Right forelimb (tissue), 1 donor: ENCODE measurements at regions not wholly inside any gene's neighbourhood (a gene's known extent, or its start where the extent isn't known, plus 50 kb on each side); places are given as distances from the start of the nearest gene placed in this dataset.
"Not testable (repeated sequence)": the region's sequence is repeated elsewhere in the genome, so short reads cannot be mapped to it uniquely, and the experiment has no call there.

ENCODE experiments used
- DNase-seq: peaks from one replicate; pipeline ENCODE4 v3.0.0-alpha.2; 2018

DNA sequence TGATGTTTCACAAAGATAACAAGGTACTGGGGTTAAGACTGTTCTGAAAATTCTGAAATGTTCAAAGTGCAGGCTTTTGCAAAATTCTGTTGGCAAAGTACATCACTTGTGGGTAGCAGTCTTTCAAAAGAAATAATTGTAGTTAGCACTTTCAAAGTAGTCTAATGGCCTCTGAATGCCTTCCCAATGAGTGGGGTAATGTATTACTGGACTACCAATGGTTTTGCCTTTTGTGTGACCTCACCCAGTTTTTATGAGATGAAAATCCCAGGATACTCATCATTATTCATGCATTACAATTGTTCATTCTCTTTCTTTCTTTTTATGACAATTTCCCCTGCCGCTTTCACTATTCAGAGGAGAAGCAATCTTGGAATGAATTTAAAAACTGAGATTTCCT, 686.1 kb downstream of the GLUD2 start:
- DNase-seq: no peak

DNA sequence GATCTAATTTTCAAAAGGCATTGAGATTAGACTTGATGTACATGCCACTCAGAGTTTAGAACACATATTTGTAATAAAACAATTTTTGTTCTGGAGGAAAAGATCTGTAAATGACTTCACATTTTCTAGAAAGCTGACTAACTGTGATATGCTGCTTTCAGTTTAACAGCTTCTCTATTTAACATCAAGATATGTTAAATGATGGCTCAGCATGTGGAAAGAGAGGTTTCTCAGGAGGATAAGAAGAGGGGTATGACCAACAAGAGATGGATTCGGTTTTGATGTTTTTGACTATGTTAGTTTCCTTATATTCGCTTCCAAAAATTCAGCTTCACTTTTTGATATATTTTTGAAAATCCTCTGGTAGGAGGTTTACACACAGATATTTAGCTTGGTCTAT, 698.7 kb downstream of the GLUD2 start:
- DNase-seq: no peak

DNA sequence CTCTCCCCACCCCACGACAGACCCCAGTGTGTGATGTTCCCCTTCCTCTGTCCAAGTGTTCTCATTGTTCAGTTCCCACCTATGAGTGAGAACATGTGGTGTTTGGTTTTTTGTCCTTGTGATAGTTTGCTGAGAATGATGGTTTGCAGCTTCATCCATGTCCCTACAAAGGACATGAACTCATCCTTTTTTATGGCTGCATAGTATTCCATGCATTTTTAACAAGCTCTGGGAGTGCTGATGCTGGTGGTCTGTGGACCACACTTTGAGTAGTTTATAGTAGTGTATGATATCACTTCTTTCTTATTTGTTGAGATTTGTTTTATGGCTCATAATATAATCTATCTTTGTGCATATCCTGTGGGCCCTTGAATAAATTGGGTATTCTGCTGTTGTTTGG, 706.2 kb downstream of the GLUD2 start:
- DNase-seq: not testable (repeated sequence)

DNA sequence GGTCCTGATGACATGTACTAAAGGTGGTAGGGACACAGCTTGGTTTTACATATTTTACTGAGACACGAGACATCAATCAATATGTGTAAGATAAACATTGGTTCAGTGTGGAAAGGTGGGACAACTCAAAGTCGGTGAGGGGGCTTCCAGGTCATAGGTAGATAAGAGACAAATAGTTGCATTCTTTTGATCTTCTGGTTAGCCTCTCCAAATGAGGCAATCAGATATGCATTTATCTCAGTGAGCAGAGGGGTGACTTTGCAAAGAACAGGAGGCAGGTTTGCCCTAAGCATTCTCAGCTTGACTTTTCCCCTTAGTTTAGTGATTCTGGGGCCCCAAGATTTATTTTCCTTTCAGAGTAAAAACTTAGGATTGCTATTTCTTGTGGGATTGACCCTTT, 706.9 kb downstream of the GLUD2 start:
- no peak for DNase-seq

DNA sequence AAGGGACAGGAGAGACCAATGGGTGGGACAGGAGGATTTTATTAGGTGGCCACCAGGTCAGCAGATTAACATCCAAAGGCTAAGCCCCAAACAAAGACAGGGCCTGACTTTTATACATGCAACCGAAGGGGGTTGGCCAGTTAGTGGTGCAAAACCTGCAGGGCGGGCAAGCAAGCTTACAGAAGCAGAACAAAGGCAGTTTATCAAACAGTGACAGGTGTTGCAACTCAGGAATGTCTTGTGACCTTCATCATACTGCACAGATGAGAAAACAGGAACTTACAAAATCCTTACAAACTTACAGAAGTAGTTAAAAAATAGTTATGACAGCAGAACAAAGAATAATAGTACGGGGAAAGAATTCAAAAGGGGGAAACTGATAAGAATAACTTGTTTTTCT, 708.1 kb downstream of the GLUD2 start:
- no peak for DNase-seq

DNA sequence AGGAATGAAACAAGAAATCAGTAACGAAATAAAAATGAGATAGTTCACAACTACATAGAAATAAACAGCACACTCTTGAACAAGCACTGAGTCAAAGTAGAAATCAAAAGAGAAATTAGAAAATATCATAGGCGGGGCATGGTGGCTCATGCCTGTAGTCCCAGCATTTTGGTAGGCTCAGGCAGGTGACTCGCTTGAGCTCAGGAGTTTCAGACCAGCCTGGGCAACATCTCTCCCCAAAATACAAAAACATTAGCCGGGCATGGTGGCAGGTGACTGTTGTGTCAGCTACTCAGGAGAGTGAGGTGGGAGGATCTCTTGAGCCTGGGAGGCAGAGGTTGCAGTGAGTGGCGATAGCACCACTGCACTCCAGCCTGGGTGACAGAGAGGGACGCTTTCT, 714.4 kb downstream of the GLUD2 start:
- DNase-seq: no peak

DNA sequence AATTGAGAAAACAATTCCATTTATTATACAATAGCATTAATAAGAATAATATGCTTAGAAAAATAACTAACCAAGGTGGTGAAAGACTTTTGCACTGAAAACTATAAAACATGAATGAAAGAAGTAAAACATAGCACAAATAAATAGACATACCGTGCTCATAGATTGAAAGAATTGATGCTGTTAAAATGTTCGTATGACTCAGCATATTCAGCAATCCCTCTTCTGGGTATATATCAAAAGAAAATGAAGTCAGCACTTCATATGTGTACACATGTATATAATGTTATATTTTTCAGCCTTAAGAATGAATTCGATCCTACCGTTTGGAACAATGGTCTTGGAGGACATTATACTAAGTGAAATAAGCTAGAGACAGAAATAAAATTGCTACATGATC, 716.3 kb downstream of the GLUD2 start:
- DNase-seq: no peak

DNA sequence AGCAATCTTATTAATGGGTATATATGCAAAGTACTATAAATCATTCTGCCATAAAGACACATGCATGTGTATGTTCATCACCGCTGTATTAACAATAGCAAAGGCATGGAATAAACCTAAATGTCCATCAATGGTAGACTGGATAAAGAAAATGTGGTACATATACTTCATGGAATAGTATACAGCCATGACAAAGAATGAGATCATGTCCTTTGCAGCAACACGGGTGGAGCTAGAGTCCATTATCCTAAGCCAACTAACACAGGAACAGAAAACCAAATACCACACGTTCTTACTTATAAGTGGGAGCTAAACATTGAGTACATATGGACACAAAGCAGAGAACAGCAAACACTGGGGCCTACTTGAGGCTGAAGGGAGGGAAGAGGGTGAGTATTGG, 720.8 kb downstream of the GLUD2 start:
- not testable (repeated sequence) for DNase-seq

DNA sequence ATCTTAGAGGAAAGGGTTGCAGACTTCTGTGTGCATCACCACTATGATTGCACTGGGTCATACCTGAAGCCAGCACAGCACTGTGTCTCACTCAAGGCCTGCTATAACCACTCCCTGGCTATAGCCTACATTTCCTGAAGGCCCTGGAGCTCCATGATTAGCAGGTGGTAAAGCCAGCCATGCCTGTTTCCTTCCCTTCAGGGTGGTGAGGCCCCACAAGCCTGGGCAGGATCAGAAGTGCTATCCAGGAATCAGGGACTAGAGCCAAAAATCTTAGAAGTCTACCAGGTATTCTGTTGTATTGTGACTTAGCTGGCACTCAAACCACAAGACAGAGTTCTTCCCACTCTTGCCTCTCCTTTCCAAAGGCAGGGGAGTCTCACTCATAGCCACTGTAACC, 734.6 kb downstream of the GLUD2 start:
- no peak for DNase-seq

DNA sequence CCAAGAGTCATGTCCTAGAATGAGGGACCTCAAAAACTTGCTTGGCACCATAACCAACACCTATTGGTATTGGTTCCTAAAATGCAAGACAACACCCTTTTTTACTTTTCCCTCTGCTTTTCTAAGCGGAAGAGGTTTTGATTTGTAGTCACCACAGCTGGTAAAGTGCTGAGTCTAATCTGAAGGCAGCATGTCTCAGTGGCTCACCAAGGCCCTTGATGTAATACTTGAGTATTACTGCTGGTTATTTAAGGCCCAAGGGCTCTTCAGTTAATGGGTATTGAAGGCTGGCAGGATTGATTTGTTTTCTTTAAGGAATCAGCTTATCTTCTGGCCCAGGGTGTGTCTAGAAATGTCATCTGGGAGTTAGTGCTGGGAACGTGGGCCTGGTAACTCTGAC, 735.1 kb downstream of the GLUD2 start:
- DNase-seq: no peak

DNA sequence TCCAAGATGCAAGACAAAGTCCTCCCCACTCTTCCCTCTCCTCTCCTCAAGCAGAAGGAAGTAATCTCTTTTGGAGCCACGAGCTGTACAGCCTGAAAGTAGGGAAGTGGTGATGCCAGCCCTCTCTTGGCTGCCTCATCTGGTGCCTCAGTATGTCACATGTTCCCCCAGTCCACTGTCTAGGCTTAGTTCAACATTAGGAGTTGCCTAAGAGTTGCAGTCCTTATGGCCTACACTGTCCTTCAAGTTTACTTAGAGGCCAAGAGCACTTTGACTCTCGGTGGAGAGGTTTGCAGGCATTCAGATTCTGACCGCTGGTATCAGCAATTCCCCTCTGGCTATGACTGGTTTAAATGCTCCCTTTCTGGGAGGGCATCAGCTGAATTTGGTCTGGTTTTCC, 735.6 kb downstream of the GLUD2 start:
- DNase-seq: no peak

DNA sequence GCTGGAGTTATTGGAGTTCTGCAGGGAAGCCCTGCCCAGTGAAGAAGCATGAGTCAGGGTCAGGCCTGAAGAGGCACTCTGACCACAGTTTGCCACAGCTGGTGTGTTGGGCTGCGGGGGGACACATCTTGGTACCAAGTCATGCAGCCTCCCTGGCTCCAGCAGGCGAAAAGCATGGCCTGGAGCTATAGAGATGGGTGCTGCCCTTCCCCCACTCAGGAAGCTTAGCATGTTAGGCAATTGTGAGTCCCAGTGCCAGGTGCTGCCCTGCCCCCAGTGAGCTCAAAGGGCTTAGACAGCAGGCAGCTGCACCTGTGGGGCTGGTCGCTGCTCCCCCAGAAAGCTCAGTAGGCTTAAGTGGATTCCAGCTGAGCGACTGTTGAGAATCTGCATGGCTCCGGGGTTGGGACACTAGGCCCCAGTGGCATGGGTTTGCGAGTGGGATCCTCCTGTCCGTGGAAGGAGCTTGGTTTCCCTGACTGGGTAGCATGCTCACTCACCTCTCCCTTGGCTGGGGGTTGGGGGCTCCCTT, 755.5 kb downstream of the GLUD2 start:
- DNase-seq: no peak

DNA sequence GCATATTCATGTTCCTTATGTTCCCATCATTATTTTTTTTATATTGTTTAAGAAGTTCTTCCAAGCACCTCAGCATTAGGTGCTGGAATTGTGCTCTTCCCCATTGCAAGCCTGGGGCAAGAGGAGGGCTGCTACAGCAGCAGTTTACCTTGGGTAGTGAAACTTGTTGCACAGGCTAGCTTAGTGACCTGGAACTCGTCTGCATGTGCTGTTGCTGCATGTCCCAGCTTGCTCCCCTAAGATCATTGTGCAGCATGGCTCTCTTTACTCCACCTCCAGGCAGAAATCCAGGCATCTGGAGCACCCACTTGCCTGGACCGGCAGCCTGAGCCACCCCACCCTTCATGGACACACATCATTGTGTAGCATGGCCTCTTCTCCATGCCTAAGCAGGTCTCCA, 776.0 kb downstream of the GLUD2 start:
- DNase-seq: no peak

DNA sequence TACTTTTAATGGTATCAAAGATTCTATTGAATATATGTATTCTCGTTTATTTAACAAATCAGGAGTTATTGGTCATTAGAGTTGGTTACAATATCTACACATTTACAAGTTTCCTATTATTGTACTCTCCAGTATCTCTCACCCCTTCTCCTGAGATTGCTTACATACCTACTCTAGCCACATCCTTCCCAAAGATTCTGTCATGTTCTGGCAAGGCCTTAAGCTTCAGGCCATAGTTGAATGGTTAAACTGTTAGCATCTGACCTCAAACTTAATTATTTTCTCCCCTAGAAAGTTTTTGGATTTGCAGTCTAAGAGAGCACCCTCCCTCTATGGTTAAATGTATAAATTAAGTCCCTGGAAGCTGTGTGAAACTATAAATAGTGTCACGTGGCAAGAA, 784.2 kb downstream of the GLUD2 start:
- DNase-seq: no peak

DNA sequence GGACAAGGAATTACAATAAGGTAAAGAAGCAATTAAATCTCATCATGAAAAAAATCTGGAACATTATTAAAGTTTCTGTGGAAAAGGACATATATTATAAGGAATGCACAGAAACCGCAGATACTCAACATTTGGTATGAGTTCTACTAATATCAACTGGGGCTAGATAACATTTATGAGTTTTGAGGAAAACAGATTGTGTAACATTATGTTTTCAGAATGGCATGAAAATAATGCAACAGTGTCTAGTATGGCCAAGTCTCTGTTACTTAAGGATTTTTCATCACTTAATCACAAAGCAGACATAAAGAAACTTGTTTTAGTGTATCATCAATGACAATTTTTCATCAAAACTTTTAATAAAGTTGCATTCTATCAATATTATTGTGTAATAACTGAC, 785.0 kb downstream of the GLUD2 start:
- DNase-seq: no peak

DNA sequence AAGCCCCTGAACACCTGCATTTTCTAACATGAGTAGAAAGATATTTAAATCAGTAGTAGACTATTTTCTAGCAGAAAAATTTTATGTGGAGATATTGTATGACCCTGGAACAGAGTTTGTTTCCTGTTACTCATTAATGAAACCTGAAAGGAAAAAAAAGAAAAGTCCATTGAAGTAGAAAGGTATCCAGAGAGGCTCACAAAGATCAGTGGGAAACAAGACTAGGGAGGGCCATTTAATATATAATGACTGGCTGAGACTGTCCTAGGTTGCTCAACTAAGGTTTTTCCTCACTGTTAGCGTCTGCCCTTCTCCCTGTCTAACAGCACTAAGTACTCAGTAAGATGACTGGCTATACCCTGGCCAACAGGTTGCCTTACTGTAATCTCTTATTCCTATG, 788.6 kb downstream of the GLUD2 start:
- no peak for DNase-seq

DNA sequence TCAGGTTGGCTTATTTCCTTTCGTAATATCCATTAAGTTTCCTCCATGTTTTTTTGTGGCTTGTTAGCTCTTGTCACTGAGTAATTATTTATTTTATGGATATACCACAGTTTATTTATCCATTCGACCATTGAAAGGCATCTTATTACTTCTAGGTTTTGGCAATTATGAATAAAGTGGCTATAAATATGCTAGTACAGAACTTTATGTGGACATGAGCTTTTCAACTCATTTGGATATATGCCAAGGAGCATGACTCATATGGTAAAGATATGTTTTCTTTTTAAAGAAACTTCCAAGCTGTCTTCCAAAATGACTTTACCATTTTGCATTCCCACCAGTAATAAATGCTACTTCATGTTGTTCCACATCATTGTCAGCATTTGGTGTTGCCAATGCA, 803.6 kb downstream of the GLUD2 start:
- DNase-seq: no peak

DNA sequence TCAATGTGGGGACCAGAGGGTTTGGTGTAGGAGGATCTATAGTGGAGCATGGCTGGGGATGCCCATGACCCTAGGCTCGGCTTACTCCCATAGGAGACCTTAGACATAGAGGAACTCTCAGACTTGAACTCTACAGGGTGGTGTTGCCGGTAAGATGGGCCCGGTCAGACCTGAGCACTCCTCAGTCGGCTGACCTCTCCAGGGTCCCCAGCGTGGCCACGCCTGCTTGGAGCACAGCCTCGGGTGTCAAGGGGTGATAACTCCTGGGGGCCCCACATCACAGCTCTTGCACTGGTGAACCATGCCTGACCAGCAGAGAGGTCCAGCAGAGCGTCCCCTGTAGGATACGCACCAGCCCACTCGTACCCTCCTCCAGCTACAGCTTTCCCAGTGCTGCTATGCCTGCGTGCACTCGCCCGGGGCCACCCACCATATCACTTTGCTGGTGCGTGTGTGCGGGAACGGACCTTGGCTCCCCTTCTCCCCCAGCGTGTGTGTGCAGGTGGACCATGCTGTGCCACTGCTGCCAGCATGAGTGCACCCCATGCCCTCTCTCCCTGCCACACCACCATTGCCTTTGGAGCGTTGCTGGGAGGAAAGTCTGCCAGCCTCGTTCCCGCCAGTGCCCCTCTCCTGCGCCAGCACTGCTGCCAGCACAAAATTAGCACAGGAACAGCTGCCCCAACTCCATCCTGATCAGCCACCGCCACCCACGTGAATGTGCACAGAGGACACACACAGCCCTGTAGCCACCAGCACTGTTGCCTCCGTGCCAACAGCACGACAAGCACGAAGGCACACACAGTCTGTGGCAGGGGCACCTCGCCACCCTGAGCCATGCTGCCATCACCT, 806.6 kb downstream of the GLUD2 start:
- DNase-seq: no peak

DNA sequence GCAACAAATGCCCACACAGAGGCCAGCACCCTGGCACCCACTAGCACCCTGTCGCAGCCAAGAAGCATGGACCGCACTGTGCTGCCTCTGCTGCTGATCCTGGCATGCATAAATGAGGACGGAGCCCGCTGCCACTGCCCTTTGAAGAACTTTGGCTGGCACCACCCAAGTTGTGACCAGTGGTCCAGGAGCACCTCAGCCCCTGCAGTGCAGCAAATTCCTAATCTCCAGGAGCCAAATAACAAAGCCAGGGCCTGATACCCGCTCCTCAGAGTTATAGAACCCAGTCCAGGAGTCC, 807.2 kb downstream of the GLUD2 start:
- DNase-seq: no peak

DNA sequence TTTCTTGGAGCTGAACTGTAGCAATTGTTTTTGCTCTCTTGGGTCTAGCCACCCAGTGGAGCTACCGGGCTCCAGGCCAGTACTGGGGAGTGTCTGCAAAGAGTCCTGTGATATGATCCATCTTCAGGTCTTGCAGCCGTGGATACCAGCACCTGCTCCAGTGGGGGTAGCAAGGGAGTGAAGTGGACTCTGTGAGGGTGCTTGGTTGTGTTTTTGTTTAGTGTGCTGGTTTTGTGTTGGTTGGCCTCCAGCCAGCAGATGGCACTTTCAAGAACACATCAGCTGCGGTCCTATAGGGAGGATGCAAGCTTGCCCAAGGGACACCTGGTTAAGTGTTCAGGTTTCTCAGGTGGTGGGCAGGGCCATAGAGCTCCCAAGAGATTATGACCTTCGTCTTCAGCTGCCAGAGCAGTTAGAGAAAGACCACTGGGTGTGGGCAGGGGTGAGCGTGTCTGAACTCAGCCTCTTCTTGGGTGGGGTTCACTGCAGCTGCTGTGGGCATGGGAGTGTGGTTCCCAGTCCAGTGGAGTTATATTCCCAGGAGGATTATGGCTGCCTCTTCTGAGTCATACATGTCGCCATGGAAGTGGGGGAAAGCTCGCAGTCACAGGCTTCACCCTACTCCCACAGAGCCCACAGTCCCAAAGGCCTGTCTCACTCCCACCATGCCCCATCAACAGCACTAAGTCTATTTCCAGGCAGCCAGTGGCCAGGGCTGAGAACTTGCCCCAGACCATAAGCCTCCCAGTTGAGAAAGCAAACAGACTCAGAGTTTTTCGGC, 811.6 kb downstream of the GLUD2 start:
- DNase-seq: no peak

DNA sequence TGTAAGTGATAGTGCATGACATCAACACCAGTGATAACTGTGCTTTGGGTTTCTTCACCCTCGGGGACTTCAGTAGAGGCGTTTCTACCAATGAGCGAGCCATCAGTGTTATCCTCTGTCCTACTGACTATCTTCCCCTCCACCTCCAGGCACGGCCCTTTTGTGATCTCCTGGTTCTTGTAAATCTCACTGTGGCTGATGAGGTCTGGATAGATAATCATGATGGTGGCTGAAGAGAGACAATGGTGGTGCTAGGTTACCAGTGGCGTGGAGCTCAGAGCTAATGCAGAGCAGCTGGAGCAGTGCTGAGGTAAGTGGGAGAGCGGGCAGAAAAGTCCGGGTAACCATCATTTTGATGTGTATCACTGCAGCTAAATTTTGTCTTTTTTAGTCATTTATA, 816.6 kb downstream of the GLUD2 start:
- DNase-seq: no peak

DNA sequence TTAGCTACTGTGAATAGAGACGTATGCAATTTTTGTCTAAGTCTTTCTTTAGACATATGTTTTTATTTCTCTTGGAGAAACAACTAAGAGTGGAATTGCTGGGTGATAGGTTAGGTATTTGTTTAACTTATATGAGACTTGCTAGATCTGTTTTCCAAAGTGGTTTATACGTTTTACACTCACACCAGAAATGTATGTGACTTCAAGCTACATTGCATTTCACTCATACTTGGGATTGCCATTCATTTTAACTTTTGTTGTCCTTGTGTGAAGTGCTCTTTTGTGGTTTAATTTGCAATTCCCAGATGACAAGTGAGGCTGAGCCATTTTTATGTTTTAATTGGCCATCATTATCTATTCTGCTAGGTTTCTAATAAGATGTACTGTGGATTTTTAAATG, 817.2 kb downstream of the GLUD2 start:
- no peak for DNase-seq

DNA sequence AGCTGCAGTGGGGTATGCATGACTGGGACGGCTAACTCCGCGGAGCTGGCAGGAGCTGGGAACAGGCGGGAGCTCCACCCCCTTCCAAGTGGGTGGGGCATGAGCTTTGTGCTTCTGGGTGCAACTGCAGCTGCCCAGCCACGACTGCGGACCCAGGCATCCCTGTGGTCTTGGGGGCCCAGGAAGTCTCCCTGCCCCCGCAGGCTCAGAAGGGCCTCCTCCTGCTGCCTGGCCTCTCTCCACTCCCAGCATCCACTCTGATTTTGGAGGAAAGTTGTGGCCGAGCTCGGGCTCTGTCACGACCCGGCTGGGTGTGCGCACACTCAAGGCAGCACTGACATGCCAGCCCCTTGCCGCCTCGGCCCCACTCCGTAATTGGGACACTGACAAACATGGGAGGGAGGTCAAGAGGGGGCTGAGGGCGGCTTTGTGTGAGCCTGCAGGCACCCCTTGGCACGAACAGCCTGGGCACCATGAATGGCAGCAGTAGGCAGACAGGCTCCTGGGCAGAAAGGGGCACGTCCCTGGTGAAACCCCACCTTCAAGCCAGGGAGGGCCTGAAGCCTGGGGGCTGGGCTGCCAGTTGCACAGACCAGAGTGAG, 822.6 kb downstream of the GLUD2 start:
- DNase-seq: no peak

DNA sequence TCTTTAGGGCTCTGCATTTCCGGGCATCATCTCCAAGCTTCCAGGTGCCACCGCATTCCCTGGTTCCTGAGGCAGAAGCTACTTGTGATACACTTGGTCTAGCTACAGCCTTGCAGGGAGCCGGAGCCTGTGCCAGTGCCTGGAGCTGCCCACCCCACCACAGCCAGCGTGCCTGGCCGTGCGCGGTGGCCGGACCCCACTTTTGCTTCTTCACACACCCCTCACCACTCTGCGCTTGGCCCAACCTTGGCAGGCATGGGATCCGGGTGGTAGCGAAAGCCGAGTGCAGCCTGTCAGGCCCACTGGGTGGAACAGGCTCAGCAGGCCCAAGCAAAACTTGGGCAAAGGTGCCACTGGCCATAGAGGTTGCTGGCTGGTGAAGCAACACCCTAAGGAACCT, 823.7 kb downstream of the GLUD2 start:
- DNase-seq: no peak
